Common myeloid progenitor, CD34-positive (primary cell): ENCODE measurements at regions not wholly inside any gene's neighbourhood (a gene's known extent, or its start where the extent isn't known, plus 50 kb on each side); places are given as distances from the start of the nearest gene placed in this dataset.

Experiments
- CTCF ChIA-PET: fragments of 350-600 bp; sonication (Branson Sonifier 250); formaldehyde crosslinking; loops from one replicate; lab custom pipeline; 2021; ENCODE audit warnings: antibody characterized with exemption; lab: Charles Lee
- POLR2A ChIA-PET: fragments of 350-600 bp; sonication (Branson Sonifier 250); formaldehyde crosslinking; loops from one replicate; lab custom pipeline; 2021; ENCODE audit warnings: antibody characterized with exemption; lab: Charles Lee
- DNase-seq, 3 donors: peaks; one replicate each; pipeline versions ENCODE4 v3.0.0 to v3.0.0-alpha.2; 2013
- H3K27ac ChIP-seq, 2 experiments: 1 replicate in 1 of 2; 2 replicates in 1 of 2; pipeline ENCODE4 v1.7.0; 2013; ENCODE audit warnings: inconsistent platforms in 2 of 2, low read length in 2 of 2, mild to moderate bottlenecking in 2 of 2, low read depth in 1 of 2, moderate library complexity in 1 of 2; ENCODE audit not compliant: severe bottlenecking in 2 of 2, insufficient read depth in 1 of 2, poor library complexity in 1 of 2
- H3K27me3 ChIP-seq, 5 experiments: replicated peaks in 2 of 5; 1 replicate in 3 of 5; 2 replicates in 2 of 5; pipeline versions ENCODE4 v1.6.1 to v1.7.0; 2013; ENCODE audit warnings: low read length in 4 of 5, mild to moderate bottlenecking in 2 of 5, moderate library complexity in 2 of 5, inconsistent platforms in 1 of 5; ENCODE audit not compliant: insufficient read depth in 5 of 5, control insufficient read depth in 4 of 5
- H3K36me3 ChIP-seq, 4 experiments: 1 replicate in 2 of 4; 2 replicates in 2 of 4; pipeline versions ENCODE4 v1.6.1 to v1.7.0; 2013; ENCODE audit warnings: low read length in 3 of 4, control low read depth in 1 of 4, mild to moderate bottlenecking in 1 of 4; ENCODE audit not compliant: control insufficient read depth in 4 of 4, insufficient read depth in 4 of 4
- H3K4me1 ChIP-seq, 4 experiments: 1 replicate in 3 of 4; 2 replicates in 1 of 4; pipeline versions ENCODE4 v1.6.1 to v1.7.1; 2013; ENCODE audit warnings: low read length in 3 of 4, mild to moderate bottlenecking in 3 of 4, control low read depth in 1 of 4, inconsistent platforms in 1 of 4, moderate library complexity in 1 of 4; ENCODE audit not compliant: control insufficient read depth in 4 of 4, insufficient read depth in 4 of 4; ENCODE audit errors: control extremely low read depth in 1 of 4
- H3K4me3 ChIP-seq, 7 experiments: 1 replicate in 4 of 7; 2 replicates in 3 of 7; pipeline versions ENCODE4 v1.5.1 to v1.7.0; 2013; ENCODE audit warnings: mild to moderate bottlenecking in 7 of 7, low read length in 6 of 7, moderate library complexity in 6 of 7, inconsistent platforms in 2 of 7, low read depth in 2 of 7, control low read depth in 1 of 7; ENCODE audit not compliant: insufficient read depth in 4 of 7, control insufficient read depth in 1 of 7; ENCODE audit errors: extremely low read depth in 1 of 7
- H3K9me3 ChIP-seq, 5 experiments: 1 replicate in 4 of 5; 2 replicates in 1 of 5; pipeline versions ENCODE4 v1.6.1 to v1.7.1; 2013; ENCODE audit warnings: low read length in 4 of 5, mild to moderate bottlenecking in 2 of 5, inconsistent platforms in 1 of 5, low read depth in 1 of 5, moderate library complexity in 1 of 5; ENCODE audit not compliant: control insufficient read depth in 4 of 5, insufficient read depth in 2 of 5; ENCODE audit errors: control extremely low read depth in 1 of 5
- WGBS: methylation state at CpG from one replicate; pipeline ENCODE4 v1.1.5; 2013; ENCODE audit not compliant: insufficient coverage; 5-methylcytosine and 5-hydroxymethylcytosine counted together

DNA sequence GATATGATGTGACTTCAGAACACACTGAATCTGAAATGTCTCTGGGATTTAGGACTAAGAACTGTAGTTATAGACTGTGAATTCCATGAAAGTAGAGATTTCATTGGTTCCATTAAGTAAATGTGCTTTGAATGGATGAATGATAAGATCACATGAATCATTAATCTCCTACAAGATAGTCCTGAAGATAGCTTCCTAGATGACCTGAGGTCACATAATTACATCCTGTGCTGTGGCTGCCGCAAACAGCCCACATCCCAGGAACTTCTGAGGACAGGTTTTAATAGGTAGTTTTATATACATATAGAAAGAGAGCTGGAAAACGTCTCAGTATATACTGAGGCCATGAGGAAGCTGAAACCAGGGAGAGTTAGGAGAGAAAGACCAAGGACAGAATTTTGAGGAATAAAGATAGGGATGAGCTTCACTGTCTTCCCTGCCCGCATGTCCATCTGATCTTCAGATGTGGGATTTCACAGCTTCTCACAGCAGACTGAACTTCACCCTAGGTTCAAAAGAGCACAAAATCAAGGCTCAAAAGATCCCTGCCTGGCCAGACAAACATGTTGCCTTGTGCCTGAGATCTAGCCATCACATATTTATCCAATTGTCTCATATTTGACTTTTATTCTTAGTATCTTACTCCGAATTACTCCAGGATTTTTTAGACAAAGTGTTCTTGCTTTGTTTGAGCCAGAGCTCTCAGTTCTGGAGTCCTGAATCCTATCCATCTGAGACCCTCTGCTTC, 188.2 kb downstream of the IRS1 start:
- POLR2A ChIA-PET, result no interaction called here
- no peak overlapping the region for H3K27ac ChIP-seq
- H3K27me3 ChIP-seq, result peaks cover 2 to 34% (median 2%) of the 10 kb centered on the region in 5 experiments
- H3K4me1 ChIP-seq, result no peaks in the 10 kb centered on the region
- H3K4me3 ChIP-seq, result no peak overlapping the region
- H3K9me3 ChIP-seq, result no peaks in the 10 kb centered on the region
- H3K36me3 ChIP-seq, result no peaks in the 10 kb centered on the region
- 78% methylated on average over 3 of the region's 4 CpGs for WGBS
- CTCF ChIA-PET, result no interaction called here
- no peak for DNase-seq

DNA sequence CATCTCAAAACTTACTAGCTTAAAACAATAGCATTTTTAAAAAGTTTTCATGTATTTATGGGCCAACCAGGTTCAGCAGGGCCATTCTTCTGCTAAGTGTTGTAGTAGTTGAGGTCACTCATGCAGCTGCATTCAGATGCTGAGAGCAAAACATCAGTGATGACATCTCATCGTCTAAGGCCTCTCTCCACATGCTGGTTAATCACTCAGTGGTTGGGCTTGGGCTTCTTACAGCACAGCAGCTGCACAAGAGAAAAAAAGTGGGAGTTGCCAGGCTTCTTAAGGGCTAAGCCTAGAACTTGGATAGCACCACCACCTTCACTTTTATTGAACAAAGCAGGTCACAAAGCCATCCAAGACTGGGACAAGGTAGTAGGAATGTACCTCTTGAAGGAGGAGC, 190.3 kb downstream of the IRS1 start:
- no peak overlapping the region for H3K27ac ChIP-seq
- H3K4me1 ChIP-seq, result no peaks in the 10 kb centered on the region
- CTCF ChIA-PET, result no interaction called here
- WGBS, result 70% methylated on average over 1 of the region's 1 CpG
- H3K9me3 ChIP-seq, result no peaks in the 10 kb centered on the region
- peaks cover 2 to 40% (median 6%) of the 10 kb centered on the region in 5 experiments for H3K27me3 ChIP-seq
- no peak overlapping the region for H3K4me3 ChIP-seq
- POLR2A ChIA-PET, result no interaction called here
- H3K36me3 ChIP-seq, result no peaks in the 10 kb centered on the region
- DNase-seq, result no peak

DNA sequence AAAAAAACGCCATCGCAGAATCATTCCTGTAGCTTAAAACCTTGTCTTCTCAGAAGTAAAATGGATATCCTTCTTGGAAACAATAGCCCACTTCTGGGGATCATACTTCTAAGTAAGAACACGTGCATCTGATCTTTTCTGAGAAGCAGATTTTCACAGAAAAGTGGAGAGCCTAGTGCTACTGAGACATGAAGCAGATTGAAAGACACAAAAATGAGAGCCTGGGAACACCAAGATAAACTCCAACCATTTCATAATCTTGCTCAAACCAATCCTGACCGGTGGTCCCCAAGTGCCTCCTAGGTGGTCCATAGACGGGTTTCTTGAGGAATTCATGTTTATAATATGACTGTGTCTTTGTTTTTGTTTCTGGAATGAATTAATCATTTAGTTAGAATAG, 191.2 kb downstream of the IRS1 start:
- no peak for DNase-seq
- ChIA-PET POLR2A (no interaction called here), CTCF (no interaction called here)
- 93% methylated on average over 3 of the region's 5 CpGs for WGBS
- Histone ChIP-seq H3K27me3 (peaks cover 2 to 40% (median 6%) of the 10 kb centered on the region in 5 experiments), H3K27ac (no peak overlapping the region), H3K4me3 (no peak overlapping the region), H3K9me3 (no peaks in the 10 kb centered on the region), H3K36me3 (no peaks in the 10 kb centered on the region), H3K4me1 (no peaks in the 10 kb centered on the region)

DNA sequence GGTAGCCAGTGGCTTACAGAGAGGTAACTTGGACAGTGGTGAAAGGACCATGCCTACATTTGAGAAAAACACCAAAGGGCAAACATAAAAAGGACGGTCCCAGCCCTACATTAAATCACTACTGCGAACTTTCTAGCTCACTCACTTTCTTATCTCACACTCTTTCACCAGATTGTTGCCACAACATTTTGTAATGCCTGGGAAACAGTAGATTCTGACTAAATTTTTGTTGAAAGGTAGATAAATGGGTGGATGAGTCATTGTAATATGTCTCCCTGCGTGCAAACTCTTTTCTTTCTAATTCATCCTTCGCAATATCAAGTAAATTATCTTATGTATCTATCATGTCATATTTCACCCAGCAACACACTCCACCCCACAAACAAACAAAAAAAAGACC, 192.2 kb downstream of the IRS1 start:
- WGBS, result 100% methylated on average over 2 of the region's 4 CpGs
- H3K4me3 ChIP-seq, result no peak overlapping the region
- no peak overlapping the region for H3K27ac ChIP-seq
- no peaks in the 10 kb centered on the region for H3K36me3 ChIP-seq
- POLR2A ChIA-PET, result no interaction called here
- no peak for DNase-seq
- peaks cover 2 to 40% (median 6%) of the 10 kb centered on the region in 5 experiments for H3K27me3 ChIP-seq
- CTCF ChIA-PET, result no interaction called here
- H3K9me3 ChIP-seq, result no peaks in the 10 kb centered on the region
- H3K4me1 ChIP-seq, result no peaks in the 10 kb centered on the region

DNA sequence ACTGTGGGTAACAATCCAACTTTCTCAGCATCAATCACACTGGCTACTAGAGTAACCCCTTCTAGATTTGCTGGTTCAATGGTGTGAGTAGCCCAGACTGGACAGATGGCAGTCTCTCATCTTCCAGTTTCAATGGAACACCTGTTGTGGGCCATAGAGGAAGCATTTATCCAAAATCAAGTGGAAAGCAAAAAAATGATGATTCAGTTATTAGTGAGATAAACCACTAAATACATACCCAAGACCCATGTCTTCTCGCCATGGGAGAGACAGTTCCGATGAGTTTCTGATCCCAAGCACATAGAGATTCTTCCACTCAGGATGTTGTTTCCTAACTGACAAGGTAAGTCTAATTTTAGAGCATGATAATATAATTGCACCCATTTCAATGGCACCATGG, 194.0 kb downstream of the IRS1 start:
- Histone ChIP-seq H3K9me3 (no peaks in the 10 kb centered on the region), H3K27ac (no peak overlapping the region), H3K4me3 (no peak overlapping the region), H3K4me1 (no peaks in the 10 kb centered on the region), H3K27me3 (peaks cover 0 to 41% (median 6%) of the 10 kb centered on the region in 5 experiments), H3K36me3 (no peaks in the 10 kb centered on the region)
- ChIA-PET POLR2A (no interaction called here), CTCF (no interaction called here)
- WGBS, result no CpG with 5 or more reads among the region's 2 CpGs
- no peak for DNase-seq

DNA sequence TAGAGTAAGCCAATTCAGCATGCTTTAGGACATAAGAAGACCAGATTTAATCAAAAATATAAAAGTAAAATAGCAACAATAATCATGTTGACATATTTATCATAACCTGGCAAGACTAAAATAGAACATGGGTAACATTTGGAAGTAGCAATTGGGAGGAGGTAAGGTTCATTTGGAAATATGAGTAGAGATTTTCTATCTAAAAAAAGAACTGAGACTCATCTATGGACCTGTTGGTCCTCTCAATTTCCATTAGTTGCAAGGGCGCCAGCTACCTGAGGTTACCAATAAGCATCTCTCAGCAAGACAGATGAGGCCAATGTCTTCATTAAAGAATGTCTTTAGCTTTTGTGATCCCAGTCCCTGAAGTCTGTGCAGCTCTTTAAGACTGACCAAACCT, 196.0 kb downstream of the IRS1 start:
- WGBS, result 100% methylated on average over 1 of the region's 1 CpG
- Histone ChIP-seq H3K27me3 (peaks cover 0 to 41% (median 5%) of the 10 kb centered on the region in 5 experiments), H3K4me1 (no peaks in the 10 kb centered on the region), H3K27ac (no peak overlapping the region), H3K36me3 (no peaks in the 10 kb centered on the region), H3K4me3 (no peak overlapping the region), H3K9me3 (no peaks in the 10 kb centered on the region)
- no peak for DNase-seq
- ChIA-PET CTCF (no interaction called here), POLR2A (no interaction called here)

DNA sequence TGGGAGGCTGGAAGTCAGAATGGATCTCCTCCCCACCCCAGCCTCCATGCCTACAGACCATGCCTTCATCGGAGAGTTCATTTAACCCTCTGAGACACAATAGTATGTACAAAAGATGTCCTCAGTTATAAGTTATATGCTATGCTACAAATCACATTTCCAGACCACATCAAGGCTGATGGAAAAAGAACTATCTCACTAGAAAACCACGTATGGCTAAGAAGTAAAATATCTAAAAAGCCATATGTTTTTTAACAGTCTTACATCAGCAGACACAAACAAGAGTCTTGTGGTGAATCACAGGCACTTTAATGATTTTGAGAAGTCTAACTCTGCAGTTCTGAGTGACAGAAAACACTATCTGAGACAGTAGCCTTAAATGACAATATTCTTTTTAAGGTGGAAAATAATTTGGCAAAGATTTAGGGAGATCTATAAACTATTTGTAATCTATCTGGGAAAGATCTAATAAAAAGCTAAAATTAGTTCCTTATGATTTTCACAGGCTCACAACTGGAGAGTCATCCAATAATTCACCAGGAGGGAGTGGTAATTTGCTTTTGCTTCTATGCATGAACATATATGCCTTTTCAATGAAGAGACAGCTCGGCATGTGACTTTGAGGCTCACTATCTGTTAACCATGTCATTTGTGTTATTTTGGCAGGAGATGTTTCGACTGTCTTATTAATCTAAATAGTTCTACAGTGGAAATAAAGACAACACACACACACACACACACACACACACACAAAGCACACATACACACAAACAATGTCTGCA, 197.5 kb downstream of the IRS1 start:
- Histone ChIP-seq H3K27me3 (peaks cover 0 to 34% (median 8%) of the 10 kb centered on the region in 5 experiments), H3K4me3 (no peak overlapping the region), H3K27ac (no peak overlapping the region), H3K4me1 (no peaks in the 10 kb centered on the region), H3K36me3 (no peaks in the 10 kb centered on the region), H3K9me3 (no peaks in the 10 kb centered on the region)
- DNase-seq, result no peak
- ChIA-PET POLR2A (no interaction called here), CTCF (no interaction called here)
- no CpG with 5 or more reads among the region's 4 CpGs for WGBS
